ENCODE measurements at regions not wholly inside any gene's neighbourhood (a gene's known extent, or its start where the extent isn't known, plus 50 kb on each side); places are given as distances from the start of the nearest gene placed in this dataset.
"Not testable (repeated sequence)": the region's sequence is repeated elsewhere in the genome, so short reads cannot be mapped to it uniquely, and the experiment has no call there.

GRCh38 chr16:85204242-85205010 lies 92.2 kb upstream of the CIBAR2 start:
- no peak for DNase-seq

GRCh38 chr16:85205257-85205656 lies 93.0 kb upstream of the CIBAR2 start:
- not testable (repeated sequence) for DNase-seq

DNA sequence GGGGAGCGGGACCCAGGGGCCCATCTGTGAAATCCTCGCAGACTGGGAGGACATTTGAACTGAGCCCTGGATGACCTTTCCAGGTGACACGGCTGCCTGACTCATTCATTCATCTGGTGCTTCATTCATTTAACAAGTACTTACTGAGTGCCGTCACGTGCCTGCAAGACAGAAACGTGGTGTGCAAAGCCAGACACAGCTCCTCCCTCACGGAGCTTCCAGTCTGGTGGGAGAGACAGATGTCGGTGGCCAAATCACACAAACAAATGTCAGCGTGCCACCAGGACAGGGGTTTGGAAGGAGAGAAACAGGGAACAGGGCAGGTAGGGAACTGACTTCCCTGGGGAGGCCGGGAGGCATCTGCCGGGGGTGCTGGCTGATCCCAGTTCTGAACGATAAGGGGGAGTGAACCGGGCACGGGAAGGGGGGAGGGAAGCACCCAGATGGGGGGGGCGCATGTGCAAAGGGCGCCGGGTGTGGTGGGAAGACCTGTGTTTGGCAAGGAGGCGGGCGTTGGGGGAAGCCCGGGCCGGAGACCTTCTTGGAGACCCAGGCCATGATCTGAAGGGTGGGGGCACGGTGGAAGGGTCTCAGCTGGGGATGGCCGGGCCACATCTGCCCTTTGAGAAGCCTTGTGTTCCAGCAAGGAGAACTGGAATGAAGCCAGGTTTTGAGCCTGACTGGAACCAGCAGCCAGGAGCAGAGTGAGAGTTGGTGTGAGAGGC lies 93.6 kb upstream of the CIBAR2 start:
- DNase-seq, result no peak

GRCh38 chr16:85206472-85207356 lies 94.4 kb upstream of the CIBAR2 start:
- DNase-seq, result no peak

DNA sequence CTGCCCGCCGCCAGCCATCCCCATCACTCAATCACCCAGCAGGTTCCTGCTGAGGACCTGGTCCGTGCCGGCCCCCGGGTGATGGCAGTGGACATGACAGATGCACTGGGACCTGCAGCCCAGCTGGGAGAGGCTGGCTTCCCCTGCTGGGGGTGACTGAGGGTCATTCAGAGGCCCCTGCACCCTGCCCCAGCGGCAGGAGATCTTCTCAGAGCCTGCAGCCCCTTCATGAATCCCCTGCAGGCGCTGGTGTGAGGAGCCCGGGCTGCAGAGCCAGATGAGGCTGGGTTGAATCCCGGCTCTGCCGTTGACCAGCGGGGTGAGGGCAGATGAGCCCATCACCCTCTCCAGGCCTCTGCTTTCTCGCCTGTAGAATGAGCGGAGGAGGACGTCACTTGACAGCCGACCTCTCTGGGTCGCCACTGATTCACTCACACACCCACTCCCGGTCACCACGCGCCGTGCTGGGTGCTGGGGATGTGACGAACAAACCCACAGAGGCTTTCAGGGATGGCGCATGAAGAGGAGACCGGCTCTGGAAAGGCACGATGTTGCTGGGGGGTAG lies 95.2 kb upstream of the CIBAR2 start:
- DNase-seq, result no peak

GRCh38 chr16:85208181-85208580 lies 95.9 kb upstream of the CIBAR2 start:
- no peak for DNase-seq

- DNase-seq, result no peak
These were observed 96.6 kb upstream of the CIBAR2 start for GRCh38 chr16:85208643-85209520.

GRCh38 chr16:85209526-85210121 lies 97.4 kb upstream of the CIBAR2 start:
- DNase-seq, result no peak

- DNase-seq, result no peak
These were observed 98.3 kb upstream of the CIBAR2 start for GRCh38 chr16:85210423-85211169.

DNA sequence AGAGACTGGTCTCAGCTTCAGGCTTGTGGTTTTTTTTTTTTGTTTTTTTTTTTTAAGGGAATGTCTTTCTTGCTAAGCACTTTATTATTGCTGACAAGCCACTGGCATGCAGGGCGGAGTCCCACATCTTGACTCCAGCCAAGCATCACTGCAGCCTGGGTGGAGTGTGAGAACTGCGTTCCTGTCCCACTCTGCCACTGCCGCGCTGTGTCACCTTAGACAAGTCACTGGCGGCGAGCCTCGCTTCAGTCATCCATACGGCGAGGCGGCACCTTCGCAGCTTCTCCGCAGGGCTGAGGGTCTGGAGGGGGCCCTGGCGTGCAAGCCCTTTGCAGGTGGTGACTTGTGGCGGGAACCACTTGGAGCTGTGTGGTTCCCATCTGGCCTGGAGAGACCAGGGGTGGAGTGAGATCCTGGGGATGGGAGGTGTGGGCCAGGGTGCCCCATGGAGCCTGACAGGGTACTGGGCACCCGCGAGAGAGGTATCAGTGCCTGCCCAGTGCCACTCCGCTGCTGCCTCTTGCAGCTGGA lies 99.1 kb upstream of the CIBAR2 start:
- no peak for DNase-seq

- no peak for DNase-seq
These were observed 101.8 kb upstream of the CIBAR2 start for GRCh38 chr16:85213926-85214675.

DNA sequence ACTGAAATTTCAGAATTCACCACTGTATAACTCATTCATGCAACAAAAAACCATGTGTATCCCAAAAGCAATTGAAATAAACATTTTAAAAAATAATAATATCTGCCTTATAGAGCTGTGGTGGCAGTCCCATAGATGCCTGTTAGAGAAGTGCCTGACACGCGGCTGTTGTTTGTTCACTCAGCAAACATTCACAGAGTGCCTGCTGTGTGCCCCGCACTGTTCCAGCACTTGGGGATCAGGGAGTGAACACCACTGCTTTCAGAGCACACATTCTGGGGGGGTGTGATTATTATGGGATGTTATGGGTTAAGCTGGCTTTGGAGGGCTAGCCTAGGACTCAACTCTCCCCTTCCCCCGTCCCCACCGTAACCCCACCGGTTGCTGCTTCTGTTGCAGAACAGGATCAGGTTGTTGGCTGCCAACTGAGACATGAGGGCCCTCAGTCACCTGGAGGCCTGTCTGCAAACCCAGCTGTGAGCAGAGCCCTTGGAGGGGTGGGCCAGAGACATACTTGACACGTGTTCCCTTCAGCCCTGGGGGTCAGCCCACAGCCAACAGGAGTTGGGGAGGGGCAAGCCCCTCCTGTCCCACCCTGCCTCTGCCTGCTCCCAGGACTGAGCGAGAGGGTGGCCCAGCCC lies 103.3 kb upstream of the CIBAR2 start:
- DNase-seq, result no peak

- DNase-seq, result no peak
These were observed 104.5 kb upstream of the CIBAR2 start for GRCh38 chr16:85216522-85217375.

- no peak for DNase-seq
These were observed 108.0 kb upstream of the CIBAR2 start for GRCh38 chr16:85220125-85220839.

GRCh38 chr16:85220964-85221731 lies 108.9 kb upstream of the CIBAR2 start:
- DNase-seq, result no peak

DNA sequence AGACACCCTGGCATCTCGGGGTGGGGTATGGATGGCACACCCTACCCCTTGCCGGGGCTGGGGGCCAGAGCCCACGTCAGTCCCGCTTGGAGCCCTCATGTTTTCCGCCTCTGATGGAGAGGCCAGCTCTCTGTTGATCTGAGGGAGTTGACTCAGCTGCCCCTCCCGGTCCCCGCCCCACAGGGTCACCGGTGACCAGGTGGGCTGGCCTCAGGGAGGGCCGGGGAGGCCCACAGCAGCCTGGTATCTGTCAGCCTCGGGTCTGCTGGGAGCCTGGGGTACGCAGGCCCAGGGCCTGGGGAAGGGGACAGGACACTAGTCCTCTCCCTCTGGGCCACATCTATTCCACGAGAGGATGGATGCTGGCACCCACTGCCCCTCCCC lies 109.5 kb upstream of the CIBAR2 start:
- no peak for DNase-seq

Measured in CD4-positive, alpha-beta T cell treated with Interleukin-10 for 1 hour (primary cell).